DOHH2 (cell line): ENCODE measurements at regions not wholly inside any gene's neighbourhood (a gene's known extent, or its start where the extent isn't known, plus 50 kb on each side); places are given as distances from the start of the nearest gene placed in this dataset.

Source experiments
- H3F3A ChIP-seq: fragments of 200-600 bp; sonication (generic), shearing (Covaris generic); 2 replicates; pipeline ENCODE4 v1.6.0; 2016; ENCODE audit warnings: antibody characterized with exemption, mild to moderate bottlenecking; ENCODE audit not compliant: control insufficient read depth, insufficient read depth
- H3K27ac ChIP-seq: fragments of 200-600 bp; sonication (generic); 2 replicates; pipeline ENCODE4 v1.5.1; 2014; ENCODE audit warnings: low read depth, mild to moderate bottlenecking, low read length, moderate library complexity
- H3K27me3 ChIP-seq: fragments of 200-600 bp; sonication (generic); 2 replicates; pipeline ENCODE4 v1.6.1; 2014; ENCODE audit warnings: mild to moderate bottlenecking, low read length, mixed read lengths; ENCODE audit not compliant: control insufficient read depth
- H3K36me3 ChIP-seq: fragments of 200-600 bp; sonication (generic); 2 replicates; pipeline ENCODE4 v1.6.1; 2014; ENCODE audit warnings: mild to moderate bottlenecking, low read length, moderate library complexity, mixed read lengths; ENCODE audit not compliant: control insufficient read depth
- H3K4me1 ChIP-seq: fragments of 200-600 bp; sonication (generic); 2 replicates; pipeline ENCODE4 v1.6.1; 2014; ENCODE audit warnings: mild to moderate bottlenecking, low read length, mixed read lengths; ENCODE audit not compliant: control insufficient read depth
- H3K4me2 ChIP-seq: fragments of 200-600 bp; sonication (generic); 2 replicates; pipeline ENCODE4 v1.6.0; 2014; ENCODE audit warnings: mild to moderate bottlenecking, low read length, moderate library complexity
- H3K4me3 ChIP-seq: fragments of 200-600 bp; sonication (generic); 2 replicates; pipeline ENCODE4 v1.5.1; 2014; ENCODE audit warnings: mild to moderate bottlenecking, low read length, mixed read lengths
- H3K79me2 ChIP-seq: fragments of 200-600 bp; sonication (generic); 2 replicates; pipeline ENCODE4 v1.6.1; 2014; ENCODE audit warnings: mild to moderate bottlenecking, low read length, mixed read lengths; ENCODE audit not compliant: control insufficient read depth
- H3K9me2 ChIP-seq: fragments of 200-600 bp; sonication (generic); replicated peaks from 2 replicates; pipeline ENCODE4 v1.6.1; 2014; ENCODE audit warnings: mild to moderate bottlenecking, low read length, mixed read lengths; ENCODE audit not compliant: control insufficient read depth
- H3K9me3 ChIP-seq: fragments of 200-600 bp; sonication (generic); 2 replicates; pipeline ENCODE4 v1.6.1; 2014; ENCODE audit warnings: antibody characterized with exemption, low read length, mixed read lengths; ENCODE audit not compliant: control insufficient read depth, insufficient read depth
- H4K20me1 ChIP-seq: fragments of 200-600 bp; sonication (generic); 2 replicates; pipeline ENCODE4 v1.6.0; 2014; ENCODE audit warnings: low read depth, mild to moderate bottlenecking, antibody characterized with exemption, low read length, moderate library complexity; ENCODE audit not compliant: control insufficient read depth, insufficient read depth
- EZH2phosphoT487 ChIP-seq: fragments of 200-600 bp; sonication (generic); IDR thresholded peaks from 2 replicates; pipeline ENCODE4 v1.6.1; 2017; ENCODE audit warnings: borderline replicate concordance, mild to moderate bottlenecking, antibody characterized with exemption, low read length, moderate library complexity, mixed read lengths
- TF ChIP-seq, protein P1 (sequence below): fragments of 200-600 bp; sonication (generic); IDR thresholded peaks from one replicate; pipeline ENCODE4 v1.5.1; 2014; ENCODE audit warnings: antibody characterized with exemption, mild to moderate bottlenecking, low read depth, low read length; ENCODE audit not compliant: poor library complexity, severe bottlenecking

DNA sequence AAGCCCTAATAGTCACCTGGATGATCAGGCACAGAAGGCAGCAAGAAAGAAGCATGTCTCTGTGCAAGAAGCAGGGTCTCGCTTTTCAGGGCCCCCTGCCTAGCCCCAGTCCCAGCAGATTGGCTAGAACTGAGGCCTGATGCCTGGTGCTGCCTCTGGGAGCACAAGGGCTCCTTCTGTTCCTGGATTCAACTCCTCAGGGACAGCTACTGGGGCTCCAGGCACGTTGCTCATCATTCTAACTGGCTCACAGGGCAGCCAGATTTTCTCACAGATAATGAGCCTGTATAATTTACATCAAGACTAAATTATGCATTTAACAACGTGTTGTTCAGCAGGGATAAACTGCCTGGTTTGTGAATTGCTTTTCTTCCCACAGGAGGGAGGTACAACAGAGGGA, 106.5 kb upstream of the PLXNC1 start:
- H3K27me3 ChIP-seq, result peaks cover 3% of the 10 kb centered on the region
- no peaks in the 10 kb centered on the region for H3F3A ChIP-seq
- H3K9me3 ChIP-seq, result no peaks in the 10 kb centered on the region
- H3K79me2 ChIP-seq, result no peaks in the 10 kb centered on the region
- H3K27ac ChIP-seq, result no peak overlapping the region
- H4K20me1 ChIP-seq, result no peaks in the 10 kb centered on the region
- H3K36me3 ChIP-seq, result no peaks in the 10 kb centered on the region
- H3K4me2 ChIP-seq, result no peak overlapping the region
- no peak overlapping the region for H3K4me3 ChIP-seq
- TF ChIP-seq, protein P1, sequence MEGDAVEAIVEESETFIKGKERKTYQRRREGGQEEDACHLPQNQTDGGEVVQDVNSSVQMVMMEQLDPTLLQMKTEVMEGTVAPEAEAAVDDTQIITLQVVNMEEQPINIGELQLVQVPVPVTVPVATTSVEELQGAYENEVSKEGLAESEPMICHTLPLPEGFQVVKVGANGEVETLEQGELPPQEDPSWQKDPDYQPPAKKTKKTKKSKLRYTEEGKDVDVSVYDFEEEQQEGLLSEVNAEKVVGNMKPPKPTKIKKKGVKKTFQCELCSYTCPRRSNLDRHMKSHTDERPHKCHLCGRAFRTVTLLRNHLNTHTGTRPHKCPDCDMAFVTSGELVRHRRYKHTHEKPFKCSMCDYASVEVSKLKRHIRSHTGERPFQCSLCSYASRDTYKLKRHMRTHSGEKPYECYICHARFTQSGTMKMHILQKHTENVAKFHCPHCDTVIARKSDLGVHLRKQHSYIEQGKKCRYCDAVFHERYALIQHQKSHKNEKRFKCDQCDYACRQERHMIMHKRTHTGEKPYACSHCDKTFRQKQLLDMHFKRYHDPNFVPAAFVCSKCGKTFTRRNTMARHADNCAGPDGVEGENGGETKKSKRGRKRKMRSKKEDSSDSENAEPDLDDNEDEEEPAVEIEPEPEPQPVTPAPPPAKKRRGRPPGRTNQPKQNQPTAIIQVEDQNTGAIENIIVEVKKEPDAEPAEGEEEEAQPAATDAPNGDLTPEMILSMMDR, result no peak
- no peak for TF ChIP-seq EZH2phosphoT487
- no peaks in the 10 kb centered on the region for H3K4me1 ChIP-seq
- no peaks in the 10 kb centered on the region for H3K9me2 ChIP-seq

- no peaks in the 10 kb centered on the region for H3F3A ChIP-seq
- H3K79me2 ChIP-seq, result no peaks in the 10 kb centered on the region
- no peaks in the 10 kb centered on the region for H4K20me1 ChIP-seq
- no peaks in the 10 kb centered on the region for H3K9me2 ChIP-seq
- H3K4me3 ChIP-seq, result no peak overlapping the region
- no peak for TF ChIP-seq EZH2phosphoT487
- TF ChIP-seq, protein P1, result no peak
- H3K27ac ChIP-seq, result no peak overlapping the region
- H3K4me1 ChIP-seq, result no peaks in the 10 kb centered on the region
- H3K4me2 ChIP-seq, result no peak overlapping the region
- H3K9me3 ChIP-seq, result no peaks in the 10 kb centered on the region
- H3K36me3 ChIP-seq, result no peaks in the 10 kb centered on the region
- peaks cover 5% of the 10 kb centered on the region for H3K27me3 ChIP-seq
Measured at GRCh38 chr12:94042321-94042720, 106.1 kb upstream of the PLXNC1 start.

DNA sequence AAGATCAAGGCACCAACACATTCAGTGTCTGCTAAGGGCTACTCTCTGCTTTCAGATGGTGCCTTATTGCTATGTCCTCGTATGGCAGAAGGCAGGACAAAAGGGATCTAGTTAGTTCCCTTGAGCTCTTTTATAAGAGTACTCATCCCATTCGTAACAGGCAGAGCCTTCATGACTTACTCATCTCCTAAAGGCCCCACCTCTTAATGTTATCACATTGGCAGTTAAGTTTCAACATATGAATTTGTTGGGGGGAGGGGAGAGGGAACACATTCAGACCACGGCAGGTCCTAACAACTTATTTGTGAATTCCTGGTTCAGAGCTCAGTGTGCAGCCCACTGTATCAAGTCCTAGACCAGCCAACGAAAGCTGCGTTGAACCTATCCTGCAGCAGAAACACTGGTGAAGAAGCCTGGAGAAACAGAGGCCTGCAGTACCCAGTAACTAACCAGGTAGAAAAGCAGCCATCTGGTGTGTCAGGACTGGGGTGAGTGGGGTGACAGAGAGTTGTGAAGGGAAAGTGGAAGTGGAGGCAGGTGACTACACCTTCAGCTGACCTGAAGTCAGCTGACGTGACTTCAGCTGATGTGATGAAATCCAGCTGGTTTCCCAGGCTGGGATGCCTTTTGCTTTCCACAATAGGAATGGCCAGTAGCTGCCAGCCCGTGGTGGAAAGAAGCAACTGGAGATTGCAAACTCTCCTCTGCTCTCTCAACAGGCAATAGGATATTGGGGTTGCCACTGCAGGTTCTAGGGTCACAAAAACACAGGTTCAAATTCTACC, 101.6 kb upstream of the PLXNC1 start:
- H3K9me2 ChIP-seq, result no peaks in the 10 kb centered on the region
- TF ChIP-seq, protein P1, result no peak
- TF ChIP-seq EZH2phosphoT487, result no peak

More for the DNA sequence above, 101.6 kb upstream of the PLXNC1 start:
- H3K4me2 ChIP-seq, result no peak overlapping the region
- H3K27ac ChIP-seq, result no peak overlapping the region
- peaks cover 5% of the 10 kb centered on the region; the same call in 1 of the 2 replicates for H3K27me3 ChIP-seq
- no peak overlapping the region for H3K4me3 ChIP-seq
- no peaks in the 10 kb centered on the region for H3K36me3 ChIP-seq
- H3K4me1 ChIP-seq, result no peaks in the 10 kb centered on the region
- H4K20me1 ChIP-seq, result no peaks in the 10 kb centered on the region
- H3K9me3 ChIP-seq, result no peaks in the 10 kb centered on the region
- H3K79me2 ChIP-seq, result no peaks in the 10 kb centered on the region
- no peaks in the 10 kb centered on the region for H3F3A ChIP-seq
